Neuronal stem cell (in vitro differentiated cells): ENCODE measurements at regions not wholly inside any gene's neighbourhood (a gene's known extent, or its start where the extent isn't known, plus 50 kb on each side); places are given as distances from the start of the nearest gene placed in this dataset.

Experiments
- DNase-seq: peaks from one replicate; pipeline ENCODE4 v3.0.0-alpha.2; 2013; ENCODE audit warnings: low spot score
- H2AFZ ChIP-seq: one replicate; pipeline ENCODE4 v1.6.1; 2013; ENCODE audit warnings: mild to moderate bottlenecking, low read length, inconsistent platforms
- H2AK5ac ChIP-seq: 2 replicates; pipeline ENCODE4 v1.6.1; 2013; ENCODE audit warnings: low read depth, mild to moderate bottlenecking, inconsistent platforms, low read length, moderate library complexity, mixed read lengths
- H2BK120ac ChIP-seq: 2 replicates; pipeline ENCODE4 v1.6.1; 2013; ENCODE audit warnings: low read depth, mild to moderate bottlenecking, inconsistent platforms, low read length, moderate library complexity, mixed read lengths
- H2BK12ac ChIP-seq: one replicate; pipeline ENCODE4 v1.6.1; 2013; ENCODE audit warnings: low read length, inconsistent platforms
- H2BK15ac ChIP-seq: 2 replicates; pipeline ENCODE4 v1.6.1; 2013; ENCODE audit warnings: mild to moderate bottlenecking, low read length, inconsistent platforms, mixed read lengths
- H2BK5ac ChIP-seq: one replicate; pipeline ENCODE4 v1.6.1; 2013; ENCODE audit warnings: inconsistent platforms, mild to moderate bottlenecking, low read length, moderate library complexity
- H3K14ac ChIP-seq: one replicate; pipeline ENCODE4 v1.6.1; 2013; ENCODE audit warnings: low read length, inconsistent platforms
- H3K18ac ChIP-seq: 2 replicates; pipeline ENCODE4 v1.6.1; 2013; ENCODE audit warnings: low read length, inconsistent platforms
- H3K23ac ChIP-seq: 2 replicates; pipeline ENCODE4 v1.6.1; 2013; ENCODE audit warnings: low read depth, mild to moderate bottlenecking, mixed read lengths, low read length, inconsistent platforms; ENCODE audit not compliant: poor library complexity
- H3K27ac ChIP-seq: replicated peaks from 3 replicates; pipeline ENCODE4 v1.5.1; 2013; ENCODE audit warnings: low read length, inconsistent platforms
- H3K27me3 ChIP-seq, 3 experiments: 2 replicates each; pipeline ENCODE4 v1.6.1; 2013; ENCODE audit warnings: low read length in 3 of 3, mild to moderate bottlenecking in 2 of 3, inconsistent platforms in 1 of 3, low read depth in 1 of 3, mixed read lengths in 1 of 3, moderate library complexity in 1 of 3; ENCODE audit not compliant: control insufficient read depth in 3 of 3, insufficient read depth in 3 of 3
- H3K36me3 ChIP-seq, 2 donors: replicated peaks in 1 of 2; 2 replicates each; pipeline ENCODE4 v1.6.1; 2013; ENCODE audit warnings: low read length in 2 of 2; ENCODE audit not compliant: control insufficient read depth in 2 of 2, insufficient read depth in 2 of 2
- H3K4ac ChIP-seq: 2 replicates; pipeline ENCODE4 v1.6.1; 2013; ENCODE audit warnings: inconsistent platforms, mild to moderate bottlenecking, low read length, moderate library complexity
- H3K4me1 ChIP-seq, 2 donors: 1 replicate in 1 of 2; 2 replicates in 1 of 2; pipeline ENCODE4 v1.6.1; 2013; ENCODE audit warnings: low read length in 2 of 2, low read depth in 1 of 2; ENCODE audit not compliant: control insufficient read depth in 2 of 2, insufficient read depth in 1 of 2
- H3K4me2 ChIP-seq: one replicate; pipeline ENCODE4 v1.6.1; 2013; ENCODE audit warnings: mild to moderate bottlenecking, low read length, inconsistent platforms; ENCODE audit not compliant: insufficient read depth, poor library complexity, severe bottlenecking
- H3K4me3 ChIP-seq, 2 donors: 2 replicates each; pipeline ENCODE4 v1.5.1; 2013; ENCODE audit warnings: low read length in 2 of 2, mild to moderate bottlenecking in 2 of 2, inconsistent platforms in 1 of 2, moderate library complexity in 1 of 2
- H3K79me1 ChIP-seq: one replicate; pipeline ENCODE4 v1.6.1; 2013; ENCODE audit warnings: low read depth, mild to moderate bottlenecking, inconsistent platforms, low read length, moderate library complexity
- H3K9ac ChIP-seq: one replicate; pipeline ENCODE4 v1.6.1; 2013; ENCODE audit warnings: mild to moderate bottlenecking, low read depth, low read length, inconsistent platforms; ENCODE audit not compliant: poor library complexity
- H3K9me3 ChIP-seq, 2 donors: replicated peaks in 1 of 2; 2 replicates each; pipeline versions ENCODE3 to v1.6.1; 2013; ENCODE audit warnings: low read length in 2 of 2, mild to moderate bottlenecking in 2 of 2, inconsistent platforms in 1 of 2, low read depth in 1 of 2, mixed read lengths in 1 of 2, moderate library complexity in 1 of 2; ENCODE audit not compliant: control insufficient read depth in 2 of 2, insufficient read depth in 1 of 2
- H4K8ac ChIP-seq: one replicate; pipeline ENCODE4 v1.6.1; 2013; ENCODE audit warnings: low read depth, mild to moderate bottlenecking, inconsistent platforms, low read length, moderate library complexity
- H4K91ac ChIP-seq: one replicate; pipeline ENCODE4 v1.6.1; 2013; ENCODE audit warnings: low read length, low read depth, mild to moderate bottlenecking, inconsistent platforms; ENCODE audit not compliant: poor library complexity
- WGBS, 2 donors: extraction: QIAGEN DNeasy Blood & Tissue Kit; methylation state at CpG; one replicate each; pipeline ENCODE4 v1.1.7; 2013; ENCODE audit warnings: missing lambda C conversion rate in 2 of 2, mixed read lengths in 1 of 2; ENCODE audit not compliant: insufficient read length in 2 of 2, insufficient replicate concordance in 1 of 2; ENCODE audit errors: extremely low coverage in 2 of 2; 5-methylcytosine and 5-hydroxymethylcytosine counted together

DNA sequence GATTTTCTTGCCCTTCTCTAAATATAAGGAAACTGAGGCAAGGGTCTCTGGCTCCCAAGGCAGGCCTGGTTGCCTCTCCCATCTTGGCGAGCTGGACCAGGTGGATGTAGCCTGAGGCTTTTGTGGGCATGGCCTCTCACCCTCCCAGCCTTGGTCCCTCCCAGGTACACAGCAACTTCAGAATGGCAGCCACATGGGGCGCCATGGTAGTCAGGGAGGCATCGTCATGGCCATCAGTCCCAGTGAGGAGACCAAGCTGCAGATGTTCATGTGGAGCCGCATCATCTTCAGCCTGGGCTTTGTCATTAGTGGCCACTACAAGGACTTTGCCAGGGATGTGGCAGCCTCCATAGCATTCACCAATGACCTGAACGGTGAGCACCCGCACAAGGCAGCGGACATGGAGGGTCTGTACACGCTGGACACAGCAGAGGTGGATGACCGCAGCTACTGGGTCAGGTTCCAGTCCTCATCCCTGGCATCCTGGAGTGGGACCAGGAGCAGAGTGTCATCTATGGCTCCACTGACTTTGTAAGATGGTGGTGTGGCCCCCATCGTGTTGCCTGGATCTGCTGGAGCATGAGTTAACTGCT lies 165.8 kb upstream of the ZNF267 start:
- no peaks in the 10 kb centered on the region for H3K9me3 ChIP-seq
- H2BK15ac ChIP-seq = no peak overlapping the region
- H4K91ac ChIP-seq = no peak overlapping the region
- H3K18ac ChIP-seq = no peak overlapping the region
- DNase-seq = no peak
- peaks cover 0 to 3% (median 0%) of the 10 kb centered on the region in 3 experiments for H3K27me3 ChIP-seq
- H3K4me1 ChIP-seq = peaks cover 0 to 2% of the 10 kb centered on the region in 2 donors
- H2BK120ac ChIP-seq = no peak overlapping the region
- peaks cover 38 to 68% of the 10 kb centered on the region in 2 donors for H3K36me3 ChIP-seq
- no CpG with 5 or more reads among the region's 10 CpGs for WGBS, 2 donors
- H4K8ac ChIP-seq = no peak overlapping the region
- no peak overlapping the region for H3K4ac ChIP-seq
- peak overlapping the region in 1 of 2 donors; percentile 11 for H3K4me3 ChIP-seq
- peak overlapping the region; percentile 30 for H3K9ac ChIP-seq
- peaks cover 3% of the 10 kb centered on the region for H3K79me1 ChIP-seq
- H3K27ac ChIP-seq = no peak overlapping the region
- H3K14ac ChIP-seq = no peak overlapping the region
- H2BK5ac ChIP-seq = no peak overlapping the region
- H2AFZ ChIP-seq = no peak overlapping the region
- no peak overlapping the region for H2AK5ac ChIP-seq
- no peak overlapping the region for H3K4me2 ChIP-seq
- H3K23ac ChIP-seq = peak overlapping the region; percentile 44
- no peak overlapping the region for H2BK12ac ChIP-seq

DNA sequence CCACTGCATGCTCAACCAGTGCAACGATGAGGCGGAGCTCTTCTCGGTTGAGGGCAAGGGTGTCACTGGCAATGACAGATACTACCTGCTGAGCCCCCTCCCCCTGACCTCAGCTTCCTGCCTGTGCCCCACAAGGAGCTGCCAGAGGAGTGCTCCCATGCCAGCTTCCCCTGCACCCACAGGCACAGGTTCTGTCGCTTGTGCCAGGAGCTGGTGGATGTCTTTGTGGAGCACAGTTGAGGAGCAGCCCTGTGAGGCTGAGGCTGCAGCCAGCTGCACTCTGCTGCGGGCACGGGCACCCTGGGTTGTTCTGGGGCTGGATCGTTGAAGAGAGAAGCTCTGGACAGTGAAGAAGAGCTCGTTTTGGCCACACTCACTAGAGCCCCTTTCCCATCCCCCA lies 165.3 kb upstream of the ZNF267 start:
- peaks cover 0 to 3% of the 10 kb centered on the region in 2 donors for H3K4me1 ChIP-seq
- H3K23ac ChIP-seq = peak overlapping the region; percentile 44
- no peak overlapping the region for H3K14ac ChIP-seq
- H3K36me3 ChIP-seq = peaks cover 34 to 62% of the 10 kb centered on the region in 2 donors
- H2AFZ ChIP-seq = no peak overlapping the region
- no peak for DNase-seq
- H3K4me3 ChIP-seq = peak overlapping the region in 1 of 2 donors; percentile 41
- H3K27ac ChIP-seq = no peak overlapping the region
- no peak overlapping the region for H2AK5ac ChIP-seq
- WGBS, 2 donors = no CpG with 5 or more reads among the region's 8 CpGs
- no peak overlapping the region for H2BK120ac ChIP-seq
- H3K9me3 ChIP-seq = no peaks in the 10 kb centered on the region
- no peak overlapping the region for H3K4ac ChIP-seq
- H2BK12ac ChIP-seq = no peak overlapping the region
- no peak overlapping the region for H3K9ac ChIP-seq
- H2BK5ac ChIP-seq = no peak overlapping the region
- no peak overlapping the region for H3K4me2 ChIP-seq
- H4K8ac ChIP-seq = no peak overlapping the region
- H4K91ac ChIP-seq = no peak overlapping the region
- H3K27me3 ChIP-seq = peaks cover 0 to 3% (median 0%) of the 10 kb centered on the region in 3 experiments
- peaks cover 1% of the 10 kb centered on the region for H3K79me1 ChIP-seq
- no peak overlapping the region for H2BK15ac ChIP-seq
- H3K18ac ChIP-seq = no peak overlapping the region

DNA sequence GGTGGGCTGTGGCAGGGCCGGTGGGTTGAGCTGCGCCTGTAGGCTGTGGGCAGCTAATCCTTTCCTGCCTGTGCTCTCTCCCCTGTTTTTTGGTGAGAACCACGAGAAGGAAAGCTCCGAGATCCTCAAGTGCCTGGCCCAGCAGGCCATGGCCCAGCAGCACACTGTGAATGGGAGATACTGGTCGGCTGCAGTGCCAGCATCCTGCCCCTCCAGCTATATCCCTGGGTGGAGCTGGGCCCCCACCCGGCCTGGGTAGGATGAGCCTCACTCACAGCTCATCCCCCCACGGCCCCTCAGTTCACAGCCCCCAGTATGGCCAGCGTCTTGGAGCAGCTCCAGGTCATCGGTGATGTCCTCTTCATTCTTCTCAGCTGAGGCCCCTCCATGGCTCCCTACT lies 164.4 kb upstream of the ZNF267 start:
- H4K91ac ChIP-seq = no peak overlapping the region

DNA sequence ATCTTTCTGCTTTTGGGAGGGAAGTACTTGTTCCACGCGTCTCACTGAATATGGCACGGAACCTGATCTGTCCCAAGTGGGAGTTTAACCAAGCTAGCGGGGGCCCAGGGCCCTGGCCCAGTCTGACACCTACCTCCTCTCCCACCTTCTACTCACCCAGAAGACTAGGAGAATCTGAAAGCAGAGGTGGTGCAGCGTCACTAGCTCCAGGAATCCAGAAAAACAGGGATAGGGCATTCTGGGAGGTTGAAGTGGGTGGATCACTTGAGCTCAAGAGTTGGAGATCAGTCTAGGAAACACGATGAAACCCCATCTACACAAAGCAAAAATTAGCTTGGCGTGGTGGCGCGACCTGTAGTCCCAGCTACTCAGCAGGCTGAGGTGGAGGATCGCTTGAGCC lies 163.5 kb upstream of the ZNF267 start:
- Histone ChIP-seq H3K27ac (no peak overlapping the region), H3K4ac (no peak overlapping the region), H2BK15ac (no peak overlapping the region), H3K4me1 (peaks cover 0 to 5% of the 10 kb centered on the region in 2 donors), H4K8ac (no peak overlapping the region), H3K18ac (no peak overlapping the region), H4K91ac (no peak overlapping the region), H3K9me3 (peaks cover 0 to 7% of the 10 kb centered on the region in 2 donors), H2AK5ac (no peak overlapping the region), H2BK120ac (no peak overlapping the region), H3K23ac (no peak overlapping the region), H3K79me1 (peaks cover 1% of the 10 kb centered on the region), H3K4me2 (no peak overlapping the region), H2BK5ac (no peak overlapping the region), H3K27me3 (peaks cover 0 to 3% (median 0%) of the 10 kb centered on the region in 3 experiments), H2BK12ac (no peak overlapping the region), H3K4me3 (no peak overlapping the region), H2AFZ (no peak overlapping the region), H3K9ac (no peak overlapping the region), H3K14ac (no peak overlapping the region), H3K36me3 (peaks cover 24 to 54% of the 10 kb centered on the region in 2 donors)
- DNase-seq = no peak
- no CpG with 5 or more reads among the region's 10 CpGs for WGBS, 2 donors

More for the DNA sequence above, 164.4 kb upstream of the ZNF267 start:
- WGBS, 2 donors = no CpG with 5 or more reads among the region's 9 CpGs
- Histone ChIP-seq H2BK5ac (no peak overlapping the region), H3K23ac (no peak overlapping the region), H3K36me3 (peaks cover 25 to 54% of the 10 kb centered on the region in 2 donors), H3K4me1 (peaks cover 0 to 3% of the 10 kb centered on the region in 2 donors), H2AFZ (no peak overlapping the region), H3K9me3 (no peaks in the 10 kb centered on the region), H3K4me3 (no peak overlapping the region), H4K8ac (no peak overlapping the region), H2BK12ac (no peak overlapping the region), H3K9ac (no peak overlapping the region), H3K14ac (no peak overlapping the region), H2BK15ac (no peak overlapping the region), H3K18ac (no peak overlapping the region), H3K27me3 (peaks cover 0 to 3% (median 0%) of the 10 kb centered on the region in 3 experiments), H3K79me1 (peaks cover 1% of the 10 kb centered on the region), H2AK5ac (no peak overlapping the region), H3K4ac (no peak overlapping the region), H2BK120ac (no peak overlapping the region), H3K27ac (no peak overlapping the region), H3K4me2 (no peak overlapping the region)
- no peak for DNase-seq
